ENCODE measurements at regions not wholly inside any gene's neighbourhood (a gene's known extent, or its start where the extent isn't known, plus 50 kb on each side); places are given as distances from the start of the nearest gene placed in this dataset.

- 96% methylated on average over 3 of the region's 11 CpGs for WGBS (ENCODE audit: insufficient coverage)
These were observed 67.3 kb downstream of the PRR18 start for GRCh38 chr6:166240889-166241288.

GRCh38 chr6:166237617-166238016 is 70.0 kb upstream of the TBXT start:
- Mint-ChIP-seq H3K9me3 (no peaks in the 10 kb centered on the region), H3K4me1 (peaks cover 33% of the 10 kb centered on the region), H3K27ac (peak overlapping the region in 6 of 7 donors; percentile 17 to 94 (median 85)), H3K36me3 (no peaks in the 10 kb centered on the region), H3K4me3 (no peak overlapping the region), H3K27me3 (ENCODE audit: low read depth in 3 of 3) (peaks cover 2 to 7% (median 5%) of the 10 kb centered on the region in 3 donors)
- Histone ChIP-seq H3K9ac (ENCODE audit: insufficient read depth, low read length, poor library complexity, severe bottlenecking) (no peak overlapping the region), H3K4me2 (replicated peaks; ENCODE audit: extremely low read depth, low read length, poor library complexity, severe bottlenecking) (no peak overlapping the region), H3K79me2 (ENCODE audit: insufficient read depth, low read length) (no peaks in the 10 kb centered on the region), H3K4me1 (ENCODE audit: control insufficient read depth in 1 of 2, insufficient read depth in 2 of 2, low read length in 2 of 2) (peaks cover 25 to 27% of the 10 kb centered on the region in 2 donors), H3K4me3 (replicated peaks in 1 of 3; ENCODE audit: low read depth in 2 of 3, low read length in 3 of 3) (no peak overlapping the region), H2AFZ (ENCODE audit: insufficient read depth, low read depth, low read length, poor library complexity, severe bottlenecking) (peak overlapping the region; percentile 57), H4K20me1 (ENCODE audit: insufficient read depth, low read length) (no peaks in the 10 kb centered on the region), H3K36me3 (replicated peaks in 1 of 2; ENCODE audit: control insufficient read depth in 1 of 2, insufficient read depth in 2 of 2, low read length in 2 of 2) (no peaks in the 10 kb centered on the region), H3K27ac (ENCODE audit: low read depth in 1 of 2, low read length in 2 of 2) (peak overlapping the region in 1 of 2 donors; percentile 77), H3K27me3 (ENCODE audit: control insufficient read depth in 2 of 2, insufficient read depth in 2 of 2, low read length in 2 of 2) (no peaks in the 10 kb centered on the region), H3K9me3 (replicated peaks in 1 of 2; ENCODE audit: control insufficient read depth in 1 of 2, insufficient read depth in 1 of 2, low read length in 2 of 2) (no peaks in the 10 kb centered on the region)
- DNase-seq: no peak
- TF ChIP-seq, protein P1, sequence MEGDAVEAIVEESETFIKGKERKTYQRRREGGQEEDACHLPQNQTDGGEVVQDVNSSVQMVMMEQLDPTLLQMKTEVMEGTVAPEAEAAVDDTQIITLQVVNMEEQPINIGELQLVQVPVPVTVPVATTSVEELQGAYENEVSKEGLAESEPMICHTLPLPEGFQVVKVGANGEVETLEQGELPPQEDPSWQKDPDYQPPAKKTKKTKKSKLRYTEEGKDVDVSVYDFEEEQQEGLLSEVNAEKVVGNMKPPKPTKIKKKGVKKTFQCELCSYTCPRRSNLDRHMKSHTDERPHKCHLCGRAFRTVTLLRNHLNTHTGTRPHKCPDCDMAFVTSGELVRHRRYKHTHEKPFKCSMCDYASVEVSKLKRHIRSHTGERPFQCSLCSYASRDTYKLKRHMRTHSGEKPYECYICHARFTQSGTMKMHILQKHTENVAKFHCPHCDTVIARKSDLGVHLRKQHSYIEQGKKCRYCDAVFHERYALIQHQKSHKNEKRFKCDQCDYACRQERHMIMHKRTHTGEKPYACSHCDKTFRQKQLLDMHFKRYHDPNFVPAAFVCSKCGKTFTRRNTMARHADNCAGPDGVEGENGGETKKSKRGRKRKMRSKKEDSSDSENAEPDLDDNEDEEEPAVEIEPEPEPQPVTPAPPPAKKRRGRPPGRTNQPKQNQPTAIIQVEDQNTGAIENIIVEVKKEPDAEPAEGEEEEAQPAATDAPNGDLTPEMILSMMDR (IDR thresholded peaks at IDR 0.05): no peak
- intact Hi-C loops (cut with micrococcal nuclease): loop anchor here in 1 of 2 donors (2.0 kb wide), 1 partner anchor 37 kb away; no protein-coding TSS in a partner anchor
- WGBS (ENCODE audit: insufficient coverage): 62% methylated on average over 5 of the region's 5 CpGs

More at GRCh38 chr6:166240889-166241288, 67.3 kb downstream of the PRR18 start:
- H3K27me3 ChIP-seq (ENCODE audit: control insufficient read depth in 2 of 2, insufficient read depth in 2 of 2, low read length in 2 of 2): no peaks in the 10 kb centered on the region
- peaks cover 38% of the 10 kb centered on the region for H3K4me1 Mint-ChIP-seq
- intact Hi-C loops (cut with micrococcal nuclease): no loop called here
- H3K4me3 ChIP-seq (replicated peaks in 1 of 3; ENCODE audit: low read depth in 2 of 3, low read length in 3 of 3): no peak overlapping the region
- no peak overlapping the region for H2AFZ ChIP-seq (ENCODE audit: insufficient read depth, low read depth, low read length, poor library complexity, severe bottlenecking)
- H4K20me1 ChIP-seq (ENCODE audit: insufficient read depth, low read length): no peaks in the 10 kb centered on the region
- H3K4me2 ChIP-seq (replicated peaks; ENCODE audit: extremely low read depth, low read length, poor library complexity, severe bottlenecking): no peak overlapping the region
- peak overlapping the region in 1 of 7 donors; percentile 54 for H3K27ac Mint-ChIP-seq
- DNase-seq: no peak
- H3K9ac ChIP-seq (ENCODE audit: insufficient read depth, low read length, poor library complexity, severe bottlenecking): no peak overlapping the region
- no peaks in the 10 kb centered on the region for H3K79me2 ChIP-seq (ENCODE audit: insufficient read depth, low read length)
- H3K9me3 Mint-ChIP-seq: no peaks in the 10 kb centered on the region
- no peaks in the 10 kb centered on the region for H3K9me3 ChIP-seq (replicated peaks in 1 of 2; ENCODE audit: control insufficient read depth in 1 of 2, insufficient read depth in 1 of 2, low read length in 2 of 2)
- H3K4me1 ChIP-seq (ENCODE audit: control insufficient read depth in 1 of 2, insufficient read depth in 2 of 2, low read length in 2 of 2): peaks cover 25 to 29% of the 10 kb centered on the region in 2 donors
- no peak overlapping the region for H3K4me3 Mint-ChIP-seq
- TF ChIP-seq, protein P1 (IDR thresholded peaks at IDR 0.05): no peak
- H3K27me3 Mint-ChIP-seq (ENCODE audit: low read depth in 3 of 3): peaks cover 0 to 10% (median 8%) of the 10 kb centered on the region in 3 donors
- no peak overlapping the region for H3K27ac ChIP-seq (ENCODE audit: low read depth in 1 of 2, low read length in 2 of 2)
- peaks cover 0 to 2% of the 10 kb centered on the region in 2 donors for H3K36me3 Mint-ChIP-seq
- H3K36me3 ChIP-seq (replicated peaks in 1 of 2; ENCODE audit: control insufficient read depth in 1 of 2, insufficient read depth in 2 of 2, low read length in 2 of 2): no peaks in the 10 kb centered on the region

Measured in CD14-positive monocyte (primary cell).